ENCODE measurements at regions not wholly inside any gene's neighbourhood (a gene's known extent, or its start where the extent isn't known, plus 50 kb on each side); places are given as distances from the start of the nearest gene placed in this dataset.

GRCh38 chr19:28609944-28610343 is 603.0 kb downstream of the UQCRFS1 start:
- WGBS, 5 donors = 80 to 94% (median 91%) methylated on average over 5 of the region's 5 CpGs
- no peak for TF ChIP-seq POLR2AphosphoS5 (IDR thresholded peaks at IDR 0.05)
- no peak for TF ChIP-seq POLR2A (IDR thresholded peaks at IDR 0.05)
- TF ChIP-seq, protein P1, sequence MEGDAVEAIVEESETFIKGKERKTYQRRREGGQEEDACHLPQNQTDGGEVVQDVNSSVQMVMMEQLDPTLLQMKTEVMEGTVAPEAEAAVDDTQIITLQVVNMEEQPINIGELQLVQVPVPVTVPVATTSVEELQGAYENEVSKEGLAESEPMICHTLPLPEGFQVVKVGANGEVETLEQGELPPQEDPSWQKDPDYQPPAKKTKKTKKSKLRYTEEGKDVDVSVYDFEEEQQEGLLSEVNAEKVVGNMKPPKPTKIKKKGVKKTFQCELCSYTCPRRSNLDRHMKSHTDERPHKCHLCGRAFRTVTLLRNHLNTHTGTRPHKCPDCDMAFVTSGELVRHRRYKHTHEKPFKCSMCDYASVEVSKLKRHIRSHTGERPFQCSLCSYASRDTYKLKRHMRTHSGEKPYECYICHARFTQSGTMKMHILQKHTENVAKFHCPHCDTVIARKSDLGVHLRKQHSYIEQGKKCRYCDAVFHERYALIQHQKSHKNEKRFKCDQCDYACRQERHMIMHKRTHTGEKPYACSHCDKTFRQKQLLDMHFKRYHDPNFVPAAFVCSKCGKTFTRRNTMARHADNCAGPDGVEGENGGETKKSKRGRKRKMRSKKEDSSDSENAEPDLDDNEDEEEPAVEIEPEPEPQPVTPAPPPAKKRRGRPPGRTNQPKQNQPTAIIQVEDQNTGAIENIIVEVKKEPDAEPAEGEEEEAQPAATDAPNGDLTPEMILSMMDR (IDR thresholded peaks at IDR 0.05 in 8 of 11, conservative IDR thresholded peaks at IDR 0.05 in 3 of 11) = no peak
- no peaks in the 10 kb centered on the region for H3K36me3 ChIP-seq
- H3K4me1 ChIP-seq = no peaks in the 10 kb centered on the region
- intact Hi-C loops (cut with DNase I; ENCODE audit: low total_unique reads) = no loop called here
- H3K27ac ChIP-seq = no peak overlapping the region
- no peaks in the 10 kb centered on the region for H3K27me3 ChIP-seq (replicated peaks in 1 of 7)
- peaks cover 4 to 98% (median 57%) of the 10 kb centered on the region in 8 donors for H3K9me3 ChIP-seq
- DNase-seq = no peak
- H3K4me3 ChIP-seq = no peak overlapping the region

DNA sequence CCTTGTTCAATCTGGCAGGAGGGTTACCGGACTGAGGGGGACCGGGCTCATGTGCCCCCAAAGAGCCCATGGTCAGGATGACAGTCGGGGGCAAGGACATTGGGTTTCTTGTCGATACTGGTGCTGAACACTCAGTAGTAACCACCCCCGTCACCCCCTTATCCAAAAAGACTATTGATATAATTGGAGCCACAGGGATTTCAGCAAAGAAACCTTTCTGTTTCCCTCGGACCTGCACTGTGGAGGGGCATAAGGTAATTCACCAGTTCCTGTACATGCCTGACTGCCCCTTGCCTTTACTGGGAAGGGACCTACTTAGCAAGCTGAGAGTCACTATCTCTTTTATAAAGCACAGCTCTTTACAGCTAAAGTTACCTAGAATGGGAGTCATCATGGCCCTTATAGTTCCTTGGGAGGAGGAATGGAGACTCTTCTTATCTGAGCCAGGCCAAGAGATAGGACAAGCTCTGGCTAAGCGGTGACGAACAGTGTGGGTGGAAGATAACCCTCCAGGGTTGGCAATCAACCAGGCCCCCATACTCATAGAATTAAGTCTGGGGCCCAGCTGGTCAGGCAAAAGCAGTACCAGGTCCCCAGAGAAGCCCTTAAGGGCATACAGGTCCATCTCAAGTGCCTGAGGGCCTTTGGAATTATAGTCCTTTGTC is 603.7 kb downstream of the UQCRFS1 start:
- H3K27me3 ChIP-seq (replicated peaks in 1 of 7) = no peaks in the 10 kb centered on the region
- H3K4me3 ChIP-seq = no peak overlapping the region
- 82 to 94% (median 88%) methylated on average over 8 of the region's 8 CpGs for WGBS, 5 donors
- H3K4me1 ChIP-seq = no peaks in the 10 kb centered on the region
- H3K27ac ChIP-seq = no peak overlapping the region
- no peak for DNase-seq
- H3K9me3 ChIP-seq = peaks cover 3 to 96% (median 50%) of the 10 kb centered on the region in 8 donors
- intact Hi-C loops (cut with DNase I; ENCODE audit: low total_unique reads) = no loop called here
- no peaks in the 10 kb centered on the region for H3K36me3 ChIP-seq
- no peak for TF ChIP-seq POLR2AphosphoS5 (IDR thresholded peaks at IDR 0.05)
- TF ChIP-seq POLR2A (IDR thresholded peaks at IDR 0.05) = no peak
- TF ChIP-seq, protein P1 (IDR thresholded peaks at IDR 0.05 in 8 of 11, conservative IDR thresholded peaks at IDR 0.05 in 3 of 11) = no peak

- Histone ChIP-seq H3K27me3 (replicated peaks in 1 of 7) (no peaks in the 10 kb centered on the region), H3K9me3 (peaks cover 0 to 91% (median 42%) of the 10 kb centered on the region in 8 donors), H3K36me3 (no peaks in the 10 kb centered on the region), H3K4me1 (no peaks in the 10 kb centered on the region), H3K27ac (no peak overlapping the region), H3K4me3 (no peak overlapping the region)
- no peak for DNase-seq
- intact Hi-C loops (cut with DNase I; ENCODE audit: low total_unique reads) = no loop called here
- 87 to 93% (median 89%) methylated on average over 4 of the region's 4 CpGs for WGBS, 5 donors
- TF ChIP-seq, protein P1 (IDR thresholded peaks at IDR 0.05 in 8 of 11, conservative IDR thresholded peaks at IDR 0.05 in 3 of 11) = no peak
- TF ChIP-seq POLR2AphosphoS5 (IDR thresholded peaks at IDR 0.05) (no peak), POLR2A (IDR thresholded peaks at IDR 0.05) (no peak)
Measured at GRCh38 chr19:28608292-28608691, 604.7 kb downstream of the UQCRFS1 start.

DNA sequence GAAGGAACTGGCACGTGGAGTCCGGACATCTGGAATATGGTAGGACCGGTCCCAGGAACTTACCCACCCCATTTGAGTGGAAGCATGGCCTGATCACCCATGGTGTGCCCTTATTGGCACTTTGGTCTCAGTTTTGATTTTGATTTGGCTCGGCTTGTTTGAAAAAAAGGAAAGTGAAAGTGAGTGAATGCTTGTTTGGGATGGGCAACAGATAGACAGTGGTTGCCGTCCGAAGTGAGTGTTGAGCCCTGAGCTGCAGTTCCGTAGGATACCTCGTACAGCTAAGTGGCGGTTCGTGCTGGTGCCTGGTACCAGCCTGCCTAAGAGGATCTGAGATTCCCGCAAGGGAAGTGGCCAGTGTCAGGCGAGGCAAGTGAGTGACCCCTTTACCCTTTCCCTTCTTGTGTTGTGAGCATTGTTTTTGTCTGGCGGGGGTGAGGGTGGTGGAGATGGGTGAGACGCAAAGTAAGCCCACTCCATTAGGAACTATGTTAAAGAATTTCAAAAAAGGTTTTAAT is 605.8 kb downstream of the UQCRFS1 start:
- no peaks in the 10 kb centered on the region for H3K27me3 ChIP-seq (replicated peaks in 1 of 7)
- 93 to 97% (median 95%) methylated on average over 14 of the region's 14 CpGs for WGBS, 5 donors
- no peaks in the 10 kb centered on the region for H3K36me3 ChIP-seq
- no peaks in the 10 kb centered on the region for H3K4me1 ChIP-seq
- DNase-seq = no peak
- H3K4me3 ChIP-seq = no peak overlapping the region
- no peak for TF ChIP-seq POLR2AphosphoS5 (IDR thresholded peaks at IDR 0.05)
- TF ChIP-seq, protein P1 (IDR thresholded peaks at IDR 0.05 in 8 of 11, conservative IDR thresholded peaks at IDR 0.05 in 3 of 11) = no peak
- TF ChIP-seq POLR2A (IDR thresholded peaks at IDR 0.05) = no peak
- H3K27ac ChIP-seq = no peak overlapping the region
- intact Hi-C loops (cut with DNase I; ENCODE audit: low total_unique reads) = no loop called here
- H3K9me3 ChIP-seq = peaks cover 0 to 79% (median 33%) of the 10 kb centered on the region in 8 donors

Data from spleen (tissue), 11 donors.